CD8-positive, alpha-beta memory T cell (primary cell): ENCODE measurements at regions not wholly inside any gene's neighbourhood (a gene's known extent, or its start where the extent isn't known, plus 50 kb on each side); places are given as distances from the start of the nearest gene placed in this dataset.
"Not testable (repeated sequence)": the region's sequence is repeated elsewhere in the genome, so short reads cannot be mapped to it uniquely, and the experiment has no call there.

ENCODE experiments used
- CTCF ChIA-PET: fragments of 350-600 bp; sonication (Branson Sonifier 250); formaldehyde crosslinking; loops from one replicate; lab custom pipeline; 2021; ENCODE audit warnings: antibody characterized with exemption; lab: Charles Lee
- POLR2A ChIA-PET: fragments of 350-600 bp; sonication (Branson Sonifier 250); formaldehyde crosslinking; loops from one replicate; lab custom pipeline; 2021; ENCODE audit warnings: antibody characterized with exemption; lab: Charles Lee
- DNase-seq, 5 donors: peaks; one replicate each; pipeline versions ENCODE4 v3.0.0 to v3.0.0-alpha.2; 2020 to 2022; ENCODE audit warnings: mixed read lengths in 1 of 5
- H3K27ac ChIP-seq: one replicate; pipeline ENCODE4 v1.7.0; 2013; ENCODE audit warnings: low read depth, mild to moderate bottlenecking, low read length, moderate library complexity
- H3K27me3 ChIP-seq: 2 replicates; pipeline ENCODE4 v1.7.0; 2013; ENCODE audit warnings: low read length, mild to moderate bottlenecking; ENCODE audit not compliant: insufficient read depth, poor library complexity, severe bottlenecking
- H3K36me3 ChIP-seq: 2 replicates; pipeline ENCODE4 v1.7.0; 2013; ENCODE audit warnings: mild to moderate bottlenecking, low read length, moderate library complexity; ENCODE audit not compliant: insufficient read depth
- H3K4me1 ChIP-seq: 2 replicates; pipeline ENCODE4 v1.7.0; 2013; ENCODE audit warnings: mild to moderate bottlenecking, low read length, moderate library complexity; ENCODE audit not compliant: insufficient read depth
- H3K4me3 ChIP-seq: 2 replicates; pipeline ENCODE4 v1.7.0; 2013; ENCODE audit warnings: mild to moderate bottlenecking, low read length
- H3K9me3 ChIP-seq: 2 replicates; pipeline ENCODE4 v1.7.0; 2013; ENCODE audit warnings: mild to moderate bottlenecking, low read length
- H3K27ac Mint-ChIP-seq, 8 donors: one replicate each; pipeline ENCODE4 v1.8.0; 2020 to 2021; ENCODE audit warnings: mixed read lengths in 8 of 8, mild to moderate bottlenecking in 6 of 8, inconsistent platforms in 3 of 8, moderate library complexity in 3 of 8
- H3K27me3 Mint-ChIP-seq, 2 donors: one replicate each; pipeline ENCODE4 v1.8.0; 2020 to 2021; ENCODE audit warnings: mixed read lengths in 2 of 2, mild to moderate bottlenecking in 1 of 2, moderate library complexity in 1 of 2
- H3K36me3 Mint-ChIP-seq, 3 donors: one replicate each; pipeline ENCODE4 v1.8.0; 2020 to 2021; ENCODE audit warnings: mixed read lengths in 3 of 3, inconsistent platforms in 1 of 3, mild to moderate bottlenecking in 1 of 3
- H3K4me1 Mint-ChIP-seq, 3 donors: one replicate each; pipeline ENCODE4 v1.8.0; 2020 to 2021; ENCODE audit warnings: mixed read lengths in 3 of 3, inconsistent platforms in 1 of 3, mild to moderate bottlenecking in 1 of 3
- H3K4me3 Mint-ChIP-seq, 7 donors: one replicate each; pipeline ENCODE4 v1.8.0; 2020 to 2021; ENCODE audit warnings: mixed read lengths in 7 of 7, mild to moderate bottlenecking in 6 of 7, moderate library complexity in 4 of 7, inconsistent platforms in 2 of 7
- H3K9me3 Mint-ChIP-seq, 5 donors: one replicate each; pipeline ENCODE4 v1.8.0; 2020 to 2022; ENCODE audit warnings: mixed read lengths in 5 of 5, mild to moderate bottlenecking in 3 of 5, moderate library complexity in 2 of 5, inconsistent platforms in 1 of 5

GRCh38 chr2:209308415-209308814 is 115.4 kb upstream of the MAP2 start:
- H3K27ac Mint-ChIP-seq: no peak overlapping the region
- DNase-seq: no peak
- H3K4me1 Mint-ChIP-seq: no peaks in the 10 kb centered on the region
- no peaks in the 10 kb centered on the region for H3K36me3 Mint-ChIP-seq
- H3K27ac ChIP-seq: no peak overlapping the region
- no peaks in the 10 kb centered on the region for H3K27me3 ChIP-seq
- H3K4me1 ChIP-seq: no peaks in the 10 kb centered on the region
- peak overlapping the region in 1 of 7 donors; percentile 25 for H3K4me3 Mint-ChIP-seq
- no peaks in the 10 kb centered on the region for H3K36me3 ChIP-seq
- peaks cover 0 to 4% (median 0%) of the 10 kb centered on the region in 5 donors for H3K9me3 Mint-ChIP-seq
- no peak overlapping the region for H3K4me3 ChIP-seq
- ChIA-PET CTCF (no interaction called here), POLR2A (no interaction called here)
- H3K27me3 Mint-ChIP-seq: no peaks in the 10 kb centered on the region
- no peaks in the 10 kb centered on the region for H3K9me3 ChIP-seq

DNA sequence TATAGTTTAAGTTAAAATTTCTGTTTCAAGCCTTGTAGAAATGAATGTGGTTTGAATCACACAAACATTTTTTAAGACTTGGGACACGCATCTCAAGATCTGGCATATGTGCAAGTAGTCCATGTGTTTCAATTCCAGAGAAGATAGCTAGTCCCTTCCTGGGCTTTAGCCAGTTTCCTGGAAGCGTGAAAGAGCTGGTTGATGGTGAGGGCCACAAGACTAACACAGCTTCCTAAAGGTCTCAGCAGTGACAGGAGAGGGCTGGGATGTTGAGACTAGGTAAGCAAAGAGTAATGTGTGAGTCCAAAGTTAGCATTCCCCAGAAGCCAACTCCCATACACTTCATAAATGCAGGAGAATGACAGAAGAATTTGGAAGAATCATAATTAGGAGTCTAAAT is 111.9 kb upstream of the MAP2 start:
- peaks cover 0 to 4% (median 0%) of the 10 kb centered on the region in 5 donors for H3K9me3 Mint-ChIP-seq
- H3K4me1 Mint-ChIP-seq: no peaks in the 10 kb centered on the region
- Histone ChIP-seq H3K4me1 (no peaks in the 10 kb centered on the region), H3K36me3 (no peaks in the 10 kb centered on the region), H3K9me3 (no peaks in the 10 kb centered on the region), H3K4me3 (no peak overlapping the region), H3K27ac (no peak overlapping the region), H3K27me3 (no peaks in the 10 kb centered on the region)
- CTCF ChIA-PET: no interaction called here
- H3K36me3 Mint-ChIP-seq: no peaks in the 10 kb centered on the region
- DNase-seq: no peak
- POLR2A ChIA-PET: no interaction called here
- no peak overlapping the region for H3K27ac Mint-ChIP-seq
- no peak overlapping the region for H3K4me3 Mint-ChIP-seq
- H3K27me3 Mint-ChIP-seq: peaks cover 0 to 2% of the 10 kb centered on the region in 2 donors

GRCh38 chr2:209312450-209312849 is 111.4 kb upstream of the MAP2 start:
- H3K4me3 ChIP-seq, H3K9me3 Mint-ChIP-seq, H3K36me3 Mint-ChIP-seq, H3K9me3 ChIP-seq, POLR2A ChIA-PET, H3K4me3 Mint-ChIP-seq, H3K4me1 Mint-ChIP-seq, H3K27ac ChIP-seq, DNase-seq, H3K27me3 ChIP-seq, H3K4me1 ChIP-seq, H3K27me3 Mint-ChIP-seq, CTCF ChIA-PET, H3K27ac Mint-ChIP-seq, H3K36me3 ChIP-seq: not testable (repeated sequence)

- POLR2A ChIA-PET: no interaction called here
- Histone ChIP-seq H3K27me3 (no peaks in the 10 kb centered on the region), H3K4me3 (no peak overlapping the region), H3K27ac (no peak overlapping the region), H3K9me3 (no peaks in the 10 kb centered on the region), H3K36me3 (no peaks in the 10 kb centered on the region), H3K4me1 (no peaks in the 10 kb centered on the region)
- H3K4me1 Mint-ChIP-seq: no peaks in the 10 kb centered on the region
- H3K4me3 Mint-ChIP-seq: no peak overlapping the region
- peaks cover 0 to 2% of the 10 kb centered on the region in 2 donors for H3K27me3 Mint-ChIP-seq
- no peaks in the 10 kb centered on the region for H3K9me3 Mint-ChIP-seq
- CTCF ChIA-PET: no interaction called here
- DNase-seq: no peak
- no peak overlapping the region for H3K27ac Mint-ChIP-seq
- H3K36me3 Mint-ChIP-seq: no peaks in the 10 kb centered on the region
Measured at GRCh38 chr2:209314653-209315052, 109.2 kb upstream of the MAP2 start.

- POLR2A ChIA-PET: no interaction called here
- H3K4me1 ChIP-seq: no peaks in the 10 kb centered on the region
- CTCF ChIA-PET: no interaction called here
Measured at GRCh38 chr2:209316141-209316540, 107.7 kb upstream of the MAP2 start.

GRCh38 chr2:209321076-209321475 is 102.8 kb upstream of the MAP2 start:
- no peaks in the 10 kb centered on the region for H3K4me1 Mint-ChIP-seq
- Histone ChIP-seq H3K27me3 (no peaks in the 10 kb centered on the region), H3K36me3 (no peaks in the 10 kb centered on the region), H3K4me1 (no peaks in the 10 kb centered on the region), H3K4me3 (no peak overlapping the region), H3K27ac (no peak overlapping the region), H3K9me3 (no peaks in the 10 kb centered on the region)
- peaks cover 0 to 1% of the 10 kb centered on the region in 2 donors for H3K27me3 Mint-ChIP-seq
- no peak overlapping the region for H3K27ac Mint-ChIP-seq
- H3K4me3 Mint-ChIP-seq: no peak overlapping the region
- ChIA-PET CTCF (no interaction called here), POLR2A (no interaction called here)
- H3K36me3 Mint-ChIP-seq: no peaks in the 10 kb centered on the region
- H3K9me3 Mint-ChIP-seq: peaks cover 0 to 2% (median 0%) of the 10 kb centered on the region in 5 donors
- no peak for DNase-seq

More at GRCh38 chr2:209316141-209316540, 107.7 kb upstream of the MAP2 start:
- Histone ChIP-seq H3K9me3 (no peaks in the 10 kb centered on the region), H3K4me3 (no peak overlapping the region), H3K27me3 (no peaks in the 10 kb centered on the region), H3K27ac (no peak overlapping the region), H3K36me3 (no peaks in the 10 kb centered on the region)
- H3K27ac Mint-ChIP-seq: no peak overlapping the region
- H3K36me3 Mint-ChIP-seq: no peaks in the 10 kb centered on the region
- no peaks in the 10 kb centered on the region for H3K4me1 Mint-ChIP-seq
- peak overlapping the region in 1 of 7 donors; percentile 32 for H3K4me3 Mint-ChIP-seq
- peaks cover 0 to 2% of the 10 kb centered on the region in 2 donors for H3K27me3 Mint-ChIP-seq
- no peaks in the 10 kb centered on the region for H3K9me3 Mint-ChIP-seq
- DNase-seq: no peak

GRCh38 chr2:209321581-209321980 is 102.3 kb upstream of the MAP2 start:
- Mint-ChIP-seq H3K4me1 (no peaks in the 10 kb centered on the region), H3K9me3 (peaks cover 0 to 2% (median 0%) of the 10 kb centered on the region in 5 donors), H3K27me3 (peaks cover 0 to 1% of the 10 kb centered on the region in 2 donors), H3K27ac (no peak overlapping the region), H3K4me3 (no peak overlapping the region), H3K36me3 (no peaks in the 10 kb centered on the region)
- no peaks in the 10 kb centered on the region for H3K4me1 ChIP-seq
- no peaks in the 10 kb centered on the region for H3K9me3 ChIP-seq
- no peaks in the 10 kb centered on the region for H3K27me3 ChIP-seq
- no peak for DNase-seq
- H3K36me3 ChIP-seq: no peaks in the 10 kb centered on the region
- no peak overlapping the region for H3K27ac ChIP-seq
- CTCF ChIA-PET: no interaction called here
- no peak overlapping the region for H3K4me3 ChIP-seq
- POLR2A ChIA-PET: interaction anchor here (0.6 kb wide), 1 partner anchor 467 kb away, joined by 3 read pairs; no protein-coding TSS in a partner anchor

- Histone ChIP-seq H3K4me1 (no peaks in the 10 kb centered on the region), H3K27me3 (no peaks in the 10 kb centered on the region), H3K27ac (no peak overlapping the region), H3K9me3 (no peaks in the 10 kb centered on the region), H3K4me3 (no peak overlapping the region), H3K36me3 (no peaks in the 10 kb centered on the region)
- ChIA-PET CTCF (no interaction called here), POLR2A (interaction anchor here (0.6 kb wide), 1 partner anchor 467 kb away, joined by 3 read pairs; no protein-coding TSS in a partner anchor)
- DNase-seq: no peak
- Mint-ChIP-seq H3K27me3 (peaks cover 0 to 1% of the 10 kb centered on the region in 2 donors), H3K4me1 (no peaks in the 10 kb centered on the region), H3K36me3 (no peaks in the 10 kb centered on the region), H3K4me3 (no peak overlapping the region), H3K27ac (no peak overlapping the region), H3K9me3 (peaks cover 0 to 3% (median 2%) of the 10 kb centered on the region in 5 donors)
Measured at GRCh38 chr2:209322041-209322440, 101.8 kb upstream of the MAP2 start.
